Right lobe of liver (tissue), 4 donors: ENCODE measurements at regions not wholly inside any gene's neighbourhood (a gene's known extent, or its start where the extent isn't known, plus 50 kb on each side); places are given as distances from the start of the nearest gene placed in this dataset.
"Not testable (repeated sequence)": the region's sequence is repeated elsewhere in the genome, so short reads cannot be mapped to it uniquely, and the experiment has no call there.

ENCODE experiments used
- POLR2A ChIP-seq: fragments of 450-650 bp; IDR thresholded peaks from one replicate; pipeline ENCODE4 v1.6.1; 2017; ENCODE audit warnings: antibody characterized with exemption, mild to moderate bottlenecking
- TF ChIP-seq, protein P1 (sequence below), 4 donors: fragments of 200-600 bp in 3 of 4; fragments of 450-650 bp in 1 of 4; IDR thresholded peaks; one replicate each; pipeline versions ENCODE4 v1.5.1 to v1.8.0; 2016 to 2022; ENCODE audit warnings: antibody characterized with exemption in 4 of 4, mild to moderate bottlenecking in 2 of 4
- donor health status: DM: no; HTN: no; CAD: no.
- donor health status: DM: no; HTN: no; CAD: no.
- donor health status: DM: no; HTN: yes; CAD: no.

DNA sequence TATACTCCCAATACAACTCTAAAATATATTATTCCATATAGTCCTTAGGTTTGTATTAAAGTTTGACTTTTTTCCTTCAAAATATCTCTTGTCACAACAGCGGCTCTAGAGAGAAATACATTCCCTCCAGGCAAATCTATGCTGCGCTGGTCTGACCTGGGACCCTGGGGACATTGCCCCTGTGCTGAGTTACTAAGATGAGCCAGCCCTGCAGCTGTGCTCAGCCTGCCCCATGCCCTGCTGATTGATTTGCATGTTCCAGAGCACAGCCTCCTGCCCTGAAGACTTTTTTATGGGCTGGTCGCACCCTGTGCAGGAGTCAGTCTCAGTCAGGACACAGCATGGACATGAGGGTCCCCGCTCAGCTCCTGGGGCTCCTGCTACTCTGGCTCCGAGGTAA is 1170.7 kb downstream of the RPIA start:
- TF ChIP-seq, protein P1, sequence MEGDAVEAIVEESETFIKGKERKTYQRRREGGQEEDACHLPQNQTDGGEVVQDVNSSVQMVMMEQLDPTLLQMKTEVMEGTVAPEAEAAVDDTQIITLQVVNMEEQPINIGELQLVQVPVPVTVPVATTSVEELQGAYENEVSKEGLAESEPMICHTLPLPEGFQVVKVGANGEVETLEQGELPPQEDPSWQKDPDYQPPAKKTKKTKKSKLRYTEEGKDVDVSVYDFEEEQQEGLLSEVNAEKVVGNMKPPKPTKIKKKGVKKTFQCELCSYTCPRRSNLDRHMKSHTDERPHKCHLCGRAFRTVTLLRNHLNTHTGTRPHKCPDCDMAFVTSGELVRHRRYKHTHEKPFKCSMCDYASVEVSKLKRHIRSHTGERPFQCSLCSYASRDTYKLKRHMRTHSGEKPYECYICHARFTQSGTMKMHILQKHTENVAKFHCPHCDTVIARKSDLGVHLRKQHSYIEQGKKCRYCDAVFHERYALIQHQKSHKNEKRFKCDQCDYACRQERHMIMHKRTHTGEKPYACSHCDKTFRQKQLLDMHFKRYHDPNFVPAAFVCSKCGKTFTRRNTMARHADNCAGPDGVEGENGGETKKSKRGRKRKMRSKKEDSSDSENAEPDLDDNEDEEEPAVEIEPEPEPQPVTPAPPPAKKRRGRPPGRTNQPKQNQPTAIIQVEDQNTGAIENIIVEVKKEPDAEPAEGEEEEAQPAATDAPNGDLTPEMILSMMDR (IDR thresholded peaks at IDR 0.05) = not testable (repeated sequence)
- TF ChIP-seq POLR2A = not testable (repeated sequence)
